ENCODE measurements at regions not wholly inside any gene's neighbourhood (a gene's known extent, or its start where the extent isn't known, plus 50 kb on each side); places are given as distances from the start of the nearest gene placed in this dataset.

GRCh38 chr12:131617179-131617578, 93.7 kb upstream of the SFSWAP start (continued):
- TF ChIP-seq NRF1 (IDR thresholded peaks at IDR 0.05; ENCODE audit: low read depth, low read length) (no peak), YY1 (IDR thresholded peaks at IDR 0.05; ENCODE audit: low read depth, low read length) (no peak), RFX5 (IDR thresholded peaks at IDR 0.05; ENCODE audit: borderline replicate concordance, low read depth, low read length) (no peak), SRF (IDR thresholded peaks at IDR 0.05; ENCODE audit: low read depth, low read length) (no peak), SIN3A (conservative IDR thresholded peaks at IDR 0.05 in 1 of 2, IDR thresholded peaks at IDR 0.05 in 1 of 2; ENCODE audit: low read depth in 1 of 2, low read length in 2 of 2) (no peak), JUN (IDR thresholded peaks at IDR 0.05; ENCODE audit: low read depth, low read length) (no peak)

All from H1 (cell line).